GM23338 (cell line): ENCODE measurements at regions not wholly inside any gene's neighbourhood (a gene's known extent, or its start where the extent isn't known, plus 50 kb on each side); places are given as distances from the start of the nearest gene placed in this dataset.

Experiments used
- ATAC-seq: fragments of 200-7000 bp; cut with Tn5 transposase; 3 replicates; pipeline ENCODE4 v1.9.1; 2020
- DNase-seq: peaks from one replicate; pipeline ENCODE4 v3.0.0-alpha.2; 2015; ENCODE audit warnings: low spot score
- H2AFZ ChIP-seq: fragments of 200-600 bp; sonication (generic); 2 replicates; pipeline ENCODE4 v1.8.0; 2016; ENCODE audit warnings: antibody characterized with exemption, mild to moderate bottlenecking, moderate library complexity
- H3F3A ChIP-seq: fragments of 200-600 bp; sonication (generic); replicated peaks from 2 replicates; pipeline ENCODE4 v1.8.0; 2017; ENCODE audit warnings: antibody characterized with exemption, mixed run types, low read depth
- H3K27ac ChIP-seq: fragments of 200-600 bp; sonication (generic); 2 replicates; pipeline ENCODE4 v1.6.1; 2016; ENCODE audit warnings: low read depth
- H3K27me3 ChIP-seq: fragments of 200-600 bp; sonication (generic); 2 replicates; pipeline ENCODE4 v1.8.0; 2016; ENCODE audit warnings: mild to moderate bottlenecking, mixed run types, moderate library complexity; ENCODE audit not compliant: insufficient read depth
- H3K36me3 ChIP-seq: fragments of 200-600 bp; sonication (generic); 2 replicates; pipeline ENCODE4 v1.8.0; 2016; ENCODE audit warnings: mild to moderate bottlenecking; ENCODE audit not compliant: insufficient read depth
- H3K4me1 ChIP-seq: fragments of 200-600 bp; sonication (generic); 2 replicates; pipeline ENCODE4 v1.8.0; 2016; ENCODE audit warnings: mild to moderate bottlenecking, moderate library complexity; ENCODE audit not compliant: insufficient read depth
- H3K4me2 ChIP-seq: fragments of 200-600 bp; sonication (generic); 2 replicates; pipeline ENCODE4 v1.7.1; 2017; ENCODE audit warnings: mixed run types
- H3K4me3 ChIP-seq: fragments of 200-600 bp; sonication (generic); 2 replicates; pipeline ENCODE4 v1.6.1; 2016; ENCODE audit warnings: mixed run types
- H3K79me2 ChIP-seq: fragments of 200-600 bp; sonication (generic); replicated peaks from 2 replicates; pipeline ENCODE4 v1.8.0; 2017; ENCODE audit warnings: mild to moderate bottlenecking; ENCODE audit not compliant: insufficient read depth
- H3K9me2 ChIP-seq: fragments of 200-600 bp; sonication (generic); 2 replicates; pipeline ENCODE4 v1.8.0; 2017; ENCODE audit not compliant: insufficient read depth
- H4K20me1 ChIP-seq: fragments of 200-600 bp; sonication (generic); replicated peaks from 2 replicates; pipeline ENCODE4 v1.8.0; 2017; ENCODE audit warnings: mild to moderate bottlenecking; ENCODE audit not compliant: insufficient read depth
- H3K27ac Mint-ChIP-seq: 2 replicates; pipeline ENCODE4 v1.8.0; 2020; ENCODE audit warnings: inconsistent platforms, mild to moderate bottlenecking, moderate library complexity, mixed read lengths
- H3K27me3 Mint-ChIP-seq: 3 replicates; pipeline ENCODE4 v1.8.0; 2022; ENCODE audit warnings: low read depth, mild to moderate bottlenecking, moderate library complexity, mixed read lengths, inconsistent platforms; ENCODE audit not compliant: insufficient read depth, poor library complexity
- H3K36me3 Mint-ChIP-seq: 3 replicates; pipeline ENCODE4 v1.8.0; 2021; ENCODE audit warnings: low read depth, mild to moderate bottlenecking, inconsistent platforms, moderate library complexity, mixed read lengths
- H3K4me1 Mint-ChIP-seq: 3 replicates; pipeline ENCODE4 v1.8.0; 2020; ENCODE audit warnings: mild to moderate bottlenecking, inconsistent platforms, mixed read lengths
- H3K4me3 Mint-ChIP-seq: 3 replicates; pipeline ENCODE4 v1.8.0; 2021; ENCODE audit warnings: moderate library complexity, mild to moderate bottlenecking, inconsistent platforms, mixed read lengths
- H3K9me3 Mint-ChIP-seq: 3 replicates; pipeline ENCODE4 v1.8.0; 2020; ENCODE audit warnings: moderate library complexity, mild to moderate bottlenecking, inconsistent platforms, mixed read lengths
- CREB1 ChIP-seq: fragments of 250-450 bp; sonication (Bioruptor Pico); IDR thresholded peaks from 2 replicates; pipeline ENCODE4 v1.5.0; 2020; ENCODE audit warnings: low read depth, mild to moderate bottlenecking, moderate library complexity
- EZH2 ChIP-seq: fragments of 200-600 bp; sonication (generic); IDR thresholded peaks from one replicate; pipeline ENCODE4 v1.8.0; 2017; ENCODE audit warnings: antibody characterized with exemption, mild to moderate bottlenecking, low read depth; ENCODE audit not compliant: unreplicated experiment
- EZH2phosphoT487 ChIP-seq: fragments of 200-600 bp; sonication (generic); IDR thresholded peaks from one replicate; pipeline ENCODE4 v1.8.1; 2018; ENCODE audit warnings: antibody characterized with exemption; ENCODE audit not compliant: unreplicated experiment
- JUNB ChIP-seq: IDR thresholded peaks from one replicate; pipeline ENCODE4 v1.6.1; 2016; ENCODE audit warnings: antibody characterized with exemption; ENCODE audit not compliant: unreplicated experiment
- NANOG ChIP-seq: IDR thresholded peaks from 2 replicates; pipeline ENCODE4 v1.6.1; 2016; ENCODE audit warnings: antibody characterized with exemption, borderline replicate concordance
- POLR2AphosphoS5 ChIP-seq: IDR thresholded peaks from 2 replicates; pipeline ENCODE4 v1.6.1; 2016; ENCODE audit warnings: antibody characterized with exemption, low read depth
- STAT1 ChIP-seq: IDR thresholded peaks from one replicate; pipeline ENCODE4 v1.6.1; 2016; ENCODE audit warnings: antibody characterized with exemption; ENCODE audit not compliant: unreplicated experiment
- ZNF114 ChIP-seq: fragments of 250-450 bp; sonication (Bioruptor Pico); IDR thresholded peaks from 2 replicates; pipeline ENCODE4 v1.5.0; 2020; ENCODE audit warnings: mild to moderate bottlenecking, moderate library complexity
- ZNF331 ChIP-seq: fragments of 250-450 bp; sonication (Bioruptor Pico); IDR thresholded peaks from 2 replicates; pipeline ENCODE4 v1.5.0; 2020; ENCODE audit warnings: low read depth, mild to moderate bottlenecking, moderate library complexity
- TF ChIP-seq, protein P1 (sequence below): IDR thresholded peaks from one replicate; pipeline ENCODE4 v1.6.1; 2018; ENCODE audit warnings: antibody characterized with exemption; ENCODE audit not compliant: unreplicated experiment
- TF ChIP-seq, protein P2 (sequence below), 2 experiments: fragments of 200-600 bp in 1 of 2; sonication (generic) in 1 of 2; conservative IDR thresholded peaks; 2 replicates each; pipeline versions ENCODE4 v1.5.1 to v1.6.1; 2016 to 2017; ENCODE audit warnings: antibody characterized with exemption in 2 of 2, low read depth in 2 of 2, mild to moderate bottlenecking in 2 of 2, moderate library complexity in 1 of 2
- TF ChIP-seq, protein P3 (sequence below): IDR thresholded peaks from 2 replicates; pipeline ENCODE4 v1.6.1; 2016; ENCODE audit warnings: antibody characterized with exemption

DNA sequence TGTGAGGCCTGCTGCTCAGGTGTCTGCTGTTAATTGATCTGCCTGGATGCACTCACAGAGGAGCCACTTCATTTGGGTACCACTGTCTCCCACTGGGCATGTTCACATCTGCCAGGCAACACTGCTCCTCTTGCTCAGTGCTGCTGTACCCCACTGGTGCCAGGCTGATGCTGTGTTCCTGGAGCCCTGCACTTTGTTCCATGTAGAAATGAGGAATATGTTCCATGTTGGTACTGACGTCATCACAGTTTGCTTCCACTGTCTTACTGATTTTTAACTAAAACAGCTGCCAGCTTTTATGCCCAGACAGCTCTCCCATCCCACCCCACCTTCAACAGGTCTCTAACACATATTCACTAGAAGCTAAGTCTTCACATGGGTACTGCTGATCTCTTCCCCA, 355.7 kb downstream of the LRRC70 start:
- Histone ChIP-seq H3F3A (no peaks in the 10 kb centered on the region), H2AFZ (no peak overlapping the region), H3K36me3 (no peaks in the 10 kb centered on the region), H4K20me1 (no peaks in the 10 kb centered on the region), H3K4me2 (no peak overlapping the region), H3K79me2 (no peaks in the 10 kb centered on the region), H3K4me3 (no peak overlapping the region), H3K9me2 (peaks cover 8% of the 10 kb centered on the region; the same call in 1 of the 2 replicates), H3K27ac (no peak overlapping the region), H3K27me3 (no peaks in the 10 kb centered on the region), H3K4me1 (peaks cover 7% of the 10 kb centered on the region; the same call in 1 of the 2 replicates)
- Mint-ChIP-seq H3K27ac (no peak overlapping the region), H3K36me3 (no peaks in the 10 kb centered on the region), H3K4me3 (no peak overlapping the region), H3K4me1 (peaks cover 7% of the 10 kb centered on the region; the same call in 2 of the 3 replicates), H3K27me3 (no peaks in the 10 kb centered on the region), H3K9me3 (no peaks in the 10 kb centered on the region)
- DNase-seq, result no peak
- TF ChIP-seq JUNB, result no peak
- no peak for ATAC-seq

DNA sequence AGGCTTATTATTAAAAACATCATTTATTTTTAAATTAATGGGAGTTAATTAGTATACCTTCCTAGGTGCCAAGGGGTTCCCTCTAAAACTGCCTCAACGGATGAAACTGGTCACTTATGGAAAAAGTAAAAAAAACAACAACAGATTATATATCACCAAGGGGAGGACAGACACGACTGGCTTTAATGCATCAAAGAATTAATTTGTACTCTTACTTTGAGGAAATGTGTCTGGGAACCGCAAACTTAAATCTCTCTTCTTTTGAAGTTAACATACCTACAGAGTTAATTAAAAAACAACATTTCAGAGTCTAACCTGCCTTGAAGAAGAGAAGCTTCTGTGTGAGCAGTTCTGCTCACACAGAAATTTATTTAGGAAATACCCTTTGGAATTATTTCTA, 354.6 kb downstream of the LRRC70 start:
- Histone ChIP-seq H3K36me3 (no peaks in the 10 kb centered on the region), H3K4me1 (no peaks in the 10 kb centered on the region), H3K27ac (no peak overlapping the region), H3K4me2 (no peak overlapping the region), H4K20me1 (no peaks in the 10 kb centered on the region), H2AFZ (no peak overlapping the region), H3K79me2 (no peaks in the 10 kb centered on the region), H3K27me3 (no peaks in the 10 kb centered on the region), H3K9me2 (peaks cover 3% of the 10 kb centered on the region; the same call in 1 of the 2 replicates), H3F3A (no peaks in the 10 kb centered on the region), H3K4me3 (no peak overlapping the region)
- Mint-ChIP-seq H3K9me3 (no peaks in the 10 kb centered on the region; the same call in 2 of the 3 replicates), H3K4me3 (no peak overlapping the region), H3K27me3 (no peaks in the 10 kb centered on the region), H3K4me1 (no peaks in the 10 kb centered on the region), H3K27ac (no peak overlapping the region), H3K36me3 (no peaks in the 10 kb centered on the region)
- DNase-seq (no peak), ATAC-seq (no peak)
- TF ChIP-seq ZNF114 (CRISPR knock-in tag) (no peak), CREB1 (no peak), JUNB (no peak), EZH2phosphoT487 (no peak), POLR2AphosphoS5 (no peak), STAT1 (no peak), ZNF331 (CRISPR knock-in tag) (no peak), NANOG (no peak), EZH2 (no peak)
- TF ChIP-seq, protein P1, sequence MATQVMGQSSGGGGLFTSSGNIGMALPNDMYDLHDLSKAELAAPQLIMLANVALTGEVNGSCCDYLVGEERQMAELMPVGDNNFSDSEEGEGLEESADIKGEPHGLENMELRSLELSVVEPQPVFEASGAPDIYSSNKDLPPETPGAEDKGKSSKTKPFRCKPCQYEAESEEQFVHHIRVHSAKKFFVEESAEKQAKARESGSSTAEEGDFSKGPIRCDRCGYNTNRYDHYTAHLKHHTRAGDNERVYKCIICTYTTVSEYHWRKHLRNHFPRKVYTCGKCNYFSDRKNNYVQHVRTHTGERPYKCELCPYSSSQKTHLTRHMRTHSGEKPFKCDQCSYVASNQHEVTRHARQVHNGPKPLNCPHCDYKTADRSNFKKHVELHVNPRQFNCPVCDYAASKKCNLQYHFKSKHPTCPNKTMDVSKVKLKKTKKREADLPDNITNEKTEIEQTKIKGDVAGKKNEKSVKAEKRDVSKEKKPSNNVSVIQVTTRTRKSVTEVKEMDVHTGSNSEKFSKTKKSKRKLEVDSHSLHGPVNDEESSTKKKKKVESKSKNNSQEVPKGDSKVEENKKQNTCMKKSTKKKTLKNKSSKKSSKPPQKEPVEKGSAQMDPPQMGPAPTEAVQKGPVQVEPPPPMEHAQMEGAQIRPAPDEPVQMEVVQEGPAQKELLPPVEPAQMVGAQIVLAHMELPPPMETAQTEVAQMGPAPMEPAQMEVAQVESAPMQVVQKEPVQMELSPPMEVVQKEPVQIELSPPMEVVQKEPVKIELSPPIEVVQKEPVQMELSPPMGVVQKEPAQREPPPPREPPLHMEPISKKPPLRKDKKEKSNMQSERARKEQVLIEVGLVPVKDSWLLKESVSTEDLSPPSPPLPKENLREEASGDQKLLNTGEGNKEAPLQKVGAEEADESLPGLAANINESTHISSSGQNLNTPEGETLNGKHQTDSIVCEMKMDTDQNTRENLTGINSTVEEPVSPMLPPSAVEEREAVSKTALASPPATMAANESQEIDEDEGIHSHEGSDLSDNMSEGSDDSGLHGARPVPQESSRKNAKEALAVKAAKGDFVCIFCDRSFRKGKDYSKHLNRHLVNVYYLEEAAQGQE, result no peak
- TF ChIP-seq, protein P2, sequence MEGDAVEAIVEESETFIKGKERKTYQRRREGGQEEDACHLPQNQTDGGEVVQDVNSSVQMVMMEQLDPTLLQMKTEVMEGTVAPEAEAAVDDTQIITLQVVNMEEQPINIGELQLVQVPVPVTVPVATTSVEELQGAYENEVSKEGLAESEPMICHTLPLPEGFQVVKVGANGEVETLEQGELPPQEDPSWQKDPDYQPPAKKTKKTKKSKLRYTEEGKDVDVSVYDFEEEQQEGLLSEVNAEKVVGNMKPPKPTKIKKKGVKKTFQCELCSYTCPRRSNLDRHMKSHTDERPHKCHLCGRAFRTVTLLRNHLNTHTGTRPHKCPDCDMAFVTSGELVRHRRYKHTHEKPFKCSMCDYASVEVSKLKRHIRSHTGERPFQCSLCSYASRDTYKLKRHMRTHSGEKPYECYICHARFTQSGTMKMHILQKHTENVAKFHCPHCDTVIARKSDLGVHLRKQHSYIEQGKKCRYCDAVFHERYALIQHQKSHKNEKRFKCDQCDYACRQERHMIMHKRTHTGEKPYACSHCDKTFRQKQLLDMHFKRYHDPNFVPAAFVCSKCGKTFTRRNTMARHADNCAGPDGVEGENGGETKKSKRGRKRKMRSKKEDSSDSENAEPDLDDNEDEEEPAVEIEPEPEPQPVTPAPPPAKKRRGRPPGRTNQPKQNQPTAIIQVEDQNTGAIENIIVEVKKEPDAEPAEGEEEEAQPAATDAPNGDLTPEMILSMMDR (conservative IDR thresholded peaks at IDR 0.05; ENCODE audit: low read depth in 2 of 2), result no peak
- TF ChIP-seq, protein P3, sequence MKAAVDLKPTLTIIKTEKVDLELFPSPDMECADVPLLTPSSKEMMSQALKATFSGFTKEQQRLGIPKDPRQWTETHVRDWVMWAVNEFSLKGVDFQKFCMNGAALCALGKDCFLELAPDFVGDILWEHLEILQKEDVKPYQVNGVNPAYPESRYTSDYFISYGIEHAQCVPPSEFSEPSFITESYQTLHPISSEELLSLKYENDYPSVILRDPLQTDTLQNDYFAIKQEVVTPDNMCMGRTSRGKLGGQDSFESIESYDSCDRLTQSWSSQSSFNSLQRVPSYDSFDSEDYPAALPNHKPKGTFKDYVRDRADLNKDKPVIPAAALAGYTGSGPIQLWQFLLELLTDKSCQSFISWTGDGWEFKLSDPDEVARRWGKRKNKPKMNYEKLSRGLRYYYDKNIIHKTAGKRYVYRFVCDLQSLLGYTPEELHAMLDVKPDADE, result no peak
